GM19372 (cell line): ENCODE measurements at regions not wholly inside any gene's neighbourhood (a gene's known extent, or its start where the extent isn't known, plus 50 kb on each side); places are given as distances from the start of the nearest gene placed in this dataset.

ENCODE experiments used
- ATAC-seq: cut with Tn5 transposase; IDR thresholded peaks from one replicate; pipeline ENCODE4 v1.9.1; 2021; ENCODE audit warnings: mild to moderate bottlenecking, low read depth, moderate library complexity; ENCODE audit not compliant: unreplicated experiment

GRCh38 chr10:113967126-113967525, 76.5 kb upstream of the ADRB1 start:
- no peak for ATAC-seq

DNA sequence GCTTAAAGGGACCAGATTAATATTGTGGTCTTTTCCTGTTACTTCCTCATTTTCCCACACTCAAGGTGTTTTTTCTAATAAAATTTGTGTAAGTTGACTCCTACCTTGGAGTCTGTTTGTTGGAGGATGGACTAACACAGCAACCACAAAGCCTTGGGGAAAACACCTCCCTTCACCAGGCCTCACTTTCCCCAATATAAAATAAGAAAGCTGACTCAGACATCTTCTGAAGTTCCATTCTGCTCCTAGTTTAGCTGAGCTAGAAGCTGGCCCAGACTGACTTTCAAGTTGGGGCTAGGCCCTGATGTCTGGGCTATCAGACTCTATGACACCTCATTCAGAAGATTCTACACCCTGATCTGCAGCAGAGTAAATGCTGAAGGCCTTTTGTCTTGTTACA, 73.0 kb upstream of the ADRB1 start:
- ATAC-seq = no peak

DNA sequence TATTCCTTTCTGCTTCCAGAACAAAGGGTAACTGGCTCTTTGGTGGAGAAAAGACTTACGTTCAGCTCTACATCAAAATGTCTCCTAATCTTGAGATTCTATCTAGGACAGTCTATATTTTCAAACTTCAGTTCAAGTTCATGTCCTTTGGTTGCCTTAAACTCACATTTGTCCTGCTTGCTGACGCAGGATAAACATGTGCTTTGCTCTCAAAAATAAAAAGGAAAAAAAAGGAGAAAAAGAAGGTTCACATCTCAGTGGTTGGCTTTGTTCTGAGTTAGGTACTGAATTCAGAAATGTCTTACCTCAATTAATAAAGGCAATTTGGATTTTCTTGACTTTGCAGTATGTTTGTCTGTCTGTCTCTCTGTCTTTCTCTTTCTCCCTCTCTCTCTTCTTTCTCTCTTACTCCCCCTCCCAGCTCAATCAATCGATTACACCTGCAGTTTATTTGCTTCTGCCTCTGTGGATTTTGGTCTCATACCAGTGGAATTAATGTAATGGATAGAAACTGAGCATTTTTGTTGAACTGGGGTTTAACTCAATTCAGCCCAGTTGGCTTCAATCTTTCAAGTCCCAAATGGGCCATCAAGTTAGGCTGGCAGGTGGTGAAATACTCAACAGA, 72.2 kb upstream of the ADRB1 start:
- no peak for ATAC-seq

DNA sequence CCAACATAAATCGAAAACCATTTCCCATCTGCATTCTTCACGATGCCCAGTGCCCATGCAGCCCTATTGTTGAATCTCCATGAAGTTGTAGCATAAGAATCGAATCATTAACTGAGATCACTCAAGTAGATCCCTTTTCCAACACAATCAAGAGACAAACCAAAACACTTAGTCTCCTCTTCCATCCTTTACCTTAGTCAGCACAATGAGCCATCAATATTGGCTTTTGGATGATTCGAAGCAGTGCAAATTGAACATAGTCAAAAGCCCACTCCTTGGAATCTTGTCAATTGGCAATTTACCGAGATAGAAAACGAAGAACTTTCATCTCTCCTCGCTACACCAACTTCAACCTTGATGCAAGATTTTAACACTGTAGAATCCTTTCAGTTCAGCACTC, 66.5 kb upstream of the ADRB1 start:
- ATAC-seq = no peak

DNA sequence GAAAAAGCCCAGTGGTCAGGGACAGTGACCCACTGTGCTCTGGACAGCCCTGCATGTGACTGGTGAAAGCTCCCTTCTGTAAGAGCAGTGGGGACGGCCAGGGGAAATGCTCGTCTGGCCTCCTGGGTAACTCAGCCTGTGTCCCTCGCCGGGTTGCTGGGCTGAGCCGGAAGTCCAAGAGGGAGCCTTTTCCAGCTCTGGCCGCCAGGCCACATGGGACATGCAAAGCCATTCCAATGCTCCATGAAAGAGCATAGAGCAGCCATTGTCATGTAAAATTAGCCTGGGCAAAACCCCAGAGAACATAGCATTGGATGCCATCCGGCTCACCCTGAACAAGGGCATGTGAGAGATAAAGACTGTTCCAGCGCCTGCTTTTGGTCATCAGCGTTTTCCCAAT, 64.9 kb upstream of the ADRB1 start:
- ATAC-seq = no peak

DNA sequence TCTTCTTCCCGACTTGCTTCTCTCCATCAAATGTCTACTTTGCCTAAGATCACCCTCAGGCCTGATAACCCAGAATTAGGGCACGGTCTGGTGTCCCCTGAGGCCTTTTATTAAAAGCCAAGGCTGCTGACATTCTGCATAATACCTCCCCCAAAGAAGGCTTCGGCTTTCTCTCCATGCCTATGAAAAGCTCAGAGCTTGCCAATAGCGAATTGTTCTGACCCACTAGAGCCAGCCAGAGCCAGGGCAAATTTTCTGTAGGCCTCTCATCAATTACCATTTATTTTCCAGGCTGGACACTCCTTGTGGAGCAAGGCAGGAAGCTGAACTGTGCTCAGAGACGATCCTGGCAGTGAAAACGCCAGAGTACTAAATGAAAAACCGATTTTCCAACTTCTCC, 64.3 kb upstream of the ADRB1 start:
- ATAC-seq = no peak

- ATAC-seq = no peak
Measured at GRCh38 chr10:113980408-113981087, 63.1 kb upstream of the ADRB1 start.

GRCh38 chr10:113982296-113982695, 61.4 kb upstream of the ADRB1 start:
- peak; percentile 13 for ATAC-seq

DNA sequence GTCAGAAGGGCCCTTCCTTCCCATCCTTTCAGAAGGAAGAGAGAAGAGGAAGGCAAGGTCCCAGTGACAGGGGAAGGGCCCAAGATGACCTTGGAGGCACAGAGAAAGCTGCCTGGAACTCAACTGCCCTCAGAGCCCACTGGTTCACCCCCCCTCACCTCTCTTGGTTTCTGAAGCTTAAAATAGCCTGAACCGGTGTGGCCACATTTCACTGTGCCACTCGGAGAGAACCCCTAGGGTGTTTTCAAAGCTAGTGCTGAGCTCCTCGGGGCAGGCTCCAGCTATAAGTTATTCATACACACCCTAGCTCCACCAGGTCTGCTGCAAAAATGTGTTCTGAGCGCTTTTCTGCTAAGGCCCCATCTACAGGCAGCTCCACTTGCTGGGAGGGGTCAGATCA, 60.9 kb upstream of the ADRB1 start:
- ATAC-seq = peak; percentile 71

GRCh38 chr10:113983552-113983951, 60.1 kb upstream of the ADRB1 start:
- peak; percentile 47 for ATAC-seq

DNA sequence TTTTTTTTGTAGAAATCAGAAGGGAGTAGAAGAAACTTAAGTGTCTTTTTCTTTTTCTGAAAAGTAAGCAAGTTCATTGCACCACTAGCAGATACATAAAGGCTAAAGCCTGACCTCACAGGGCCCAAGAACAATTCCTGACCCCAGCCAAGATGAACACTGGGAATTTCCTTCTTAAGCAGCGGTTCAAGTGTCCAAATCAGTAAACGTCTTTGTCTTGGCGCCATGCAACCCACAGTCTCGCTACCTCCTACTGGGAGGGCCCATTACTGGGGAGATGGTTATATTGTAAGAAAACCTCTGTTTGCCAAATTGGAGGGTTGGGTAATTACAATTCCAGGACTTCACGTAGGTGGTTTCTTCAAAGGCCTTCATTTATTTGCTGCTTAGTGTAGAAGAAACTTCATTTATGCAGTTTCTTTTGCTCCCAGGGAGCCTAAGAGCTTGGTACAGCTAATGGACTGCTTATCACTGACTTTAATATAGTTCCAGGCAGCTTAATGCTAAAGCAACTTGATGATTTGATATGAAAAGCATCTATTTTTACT, 58.3 kb upstream of the ADRB1 start:
- no peak for ATAC-seq

DNA sequence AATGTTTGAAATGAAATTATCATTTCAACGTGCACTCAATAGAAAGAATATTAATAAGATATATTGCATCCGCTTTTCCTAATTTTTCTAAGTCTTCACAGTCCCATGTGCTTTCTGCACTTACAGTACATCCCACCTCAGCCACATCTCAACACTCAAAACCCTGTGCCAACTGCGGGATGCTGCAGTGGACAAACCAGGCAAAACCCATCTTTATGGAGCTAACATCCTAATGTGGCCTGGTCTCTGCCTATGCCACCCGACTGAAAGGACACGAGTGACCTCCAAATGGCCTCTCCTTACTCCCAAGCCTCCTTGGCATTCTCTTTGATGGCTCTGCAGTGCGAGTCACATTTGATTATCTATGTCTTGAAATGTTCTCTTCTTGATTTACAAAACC, 57.4 kb upstream of the ADRB1 start:
- ATAC-seq = no peak

- no peak for ATAC-seq
Measured at GRCh38 chr10:113987156-113987555, 56.5 kb upstream of the ADRB1 start.

GRCh38 chr10:113987805-113988204, 55.9 kb upstream of the ADRB1 start:
- no peak for ATAC-seq

GRCh38 chr10:113988535-113988934, 55.1 kb upstream of the ADRB1 start:
- ATAC-seq = no peak

GRCh38 chr10:113991091-113991860, 52.4 kb upstream of the ADRB1 start:
- no peak for ATAC-seq

DNA sequence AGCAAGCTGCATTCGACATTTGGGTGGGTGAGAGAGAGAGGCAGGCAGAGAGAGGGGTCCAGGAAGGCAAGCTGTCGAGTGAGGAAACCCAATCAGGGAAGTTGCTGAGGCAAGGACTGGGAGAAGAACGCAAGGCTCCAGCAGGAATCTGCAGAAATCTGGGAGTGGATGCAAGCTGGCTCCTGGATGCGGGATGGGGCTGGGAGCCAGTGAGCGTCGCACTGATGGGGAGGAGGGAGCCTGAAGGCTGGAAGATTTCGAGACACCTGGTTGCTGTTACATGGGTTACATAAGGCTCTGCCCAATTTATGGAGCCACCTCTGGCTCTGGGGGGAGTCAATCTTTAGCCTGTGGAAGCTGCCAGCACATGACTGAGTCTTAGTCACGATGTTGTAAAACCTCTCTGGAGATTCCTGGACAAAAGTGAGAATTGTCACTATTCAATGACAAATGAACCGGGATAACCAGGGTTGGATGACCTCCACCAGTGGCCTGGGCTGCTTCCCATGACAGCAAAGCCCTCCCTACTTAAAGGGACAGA, 51.1 kb upstream of the ADRB1 start:
- ATAC-seq = no peak

DNA sequence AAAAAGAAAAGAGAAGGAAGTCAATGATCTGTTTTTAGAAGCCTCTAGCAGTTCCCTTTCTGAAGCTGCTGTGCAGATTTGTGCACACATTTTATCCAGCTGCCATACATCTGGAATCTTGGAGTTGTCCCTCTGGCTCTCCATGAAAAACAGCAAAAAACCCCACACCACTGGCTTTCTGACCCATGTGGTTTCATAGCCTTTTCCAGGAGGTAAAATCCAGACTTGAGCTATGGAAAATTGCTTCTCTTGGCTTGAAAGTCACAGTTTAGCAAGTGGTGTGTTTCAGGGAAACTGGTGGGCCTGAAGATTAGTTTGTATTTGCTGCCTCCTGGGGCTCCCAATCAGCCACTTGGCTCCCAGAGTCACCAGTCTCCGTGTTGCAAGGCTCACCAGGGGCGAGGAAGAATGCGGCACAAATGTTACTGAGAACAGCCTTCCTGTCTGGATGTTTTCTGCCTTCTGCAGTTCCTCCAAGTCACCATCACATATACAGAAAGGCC, 50.1 kb upstream of the ADRB1 start:
- no peak for ATAC-seq
